Stimulated activated CD4-positive, alpha-beta T cell treated with anti-CD3 and anti-CD28 coated beads, Interleukin-15, amount 100 ng/mL, for 1 hour (primary cell): ENCODE measurements at regions not wholly inside any gene's neighbourhood (a gene's known extent, or its start where the extent isn't known, plus 50 kb on each side); places are given as distances from the start of the nearest gene placed in this dataset.
"Not testable (repeated sequence)": the region's sequence is repeated elsewhere in the genome, so short reads cannot be mapped to it uniquely, and the experiment has no call there.

Experiments used
- DNase-seq, 2 donors: peaks; one replicate each; pipeline ENCODE4 v3.0.0-alpha.2; 2020; ENCODE audit warnings: low read depth in 1 of 2, low spot score in 1 of 2

DNA sequence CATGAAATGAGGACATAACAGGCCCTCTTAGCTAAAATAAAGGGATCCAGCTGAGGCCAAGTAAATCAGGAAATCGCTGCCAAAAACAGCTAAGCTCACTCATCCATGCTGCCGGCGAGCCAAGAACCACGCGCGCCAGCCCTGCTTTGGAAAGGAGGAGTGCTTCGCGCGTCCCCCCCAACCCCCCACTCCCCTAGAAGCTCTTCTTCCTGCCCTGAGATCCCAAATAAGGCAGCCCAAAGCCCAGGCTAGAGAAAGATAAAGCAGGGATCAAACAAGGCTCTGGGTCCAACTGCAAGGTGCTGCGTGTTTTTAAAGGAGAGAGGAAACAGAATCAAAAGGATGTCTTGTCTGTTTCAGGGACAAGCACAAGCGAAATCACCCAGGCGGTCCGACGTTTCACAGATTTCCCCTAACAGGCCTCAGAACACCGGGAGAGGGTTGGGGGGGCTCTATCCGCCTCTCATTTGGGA is 168.3 kb upstream of the AUTS2 start:
- no peak for DNase-seq

DNA sequence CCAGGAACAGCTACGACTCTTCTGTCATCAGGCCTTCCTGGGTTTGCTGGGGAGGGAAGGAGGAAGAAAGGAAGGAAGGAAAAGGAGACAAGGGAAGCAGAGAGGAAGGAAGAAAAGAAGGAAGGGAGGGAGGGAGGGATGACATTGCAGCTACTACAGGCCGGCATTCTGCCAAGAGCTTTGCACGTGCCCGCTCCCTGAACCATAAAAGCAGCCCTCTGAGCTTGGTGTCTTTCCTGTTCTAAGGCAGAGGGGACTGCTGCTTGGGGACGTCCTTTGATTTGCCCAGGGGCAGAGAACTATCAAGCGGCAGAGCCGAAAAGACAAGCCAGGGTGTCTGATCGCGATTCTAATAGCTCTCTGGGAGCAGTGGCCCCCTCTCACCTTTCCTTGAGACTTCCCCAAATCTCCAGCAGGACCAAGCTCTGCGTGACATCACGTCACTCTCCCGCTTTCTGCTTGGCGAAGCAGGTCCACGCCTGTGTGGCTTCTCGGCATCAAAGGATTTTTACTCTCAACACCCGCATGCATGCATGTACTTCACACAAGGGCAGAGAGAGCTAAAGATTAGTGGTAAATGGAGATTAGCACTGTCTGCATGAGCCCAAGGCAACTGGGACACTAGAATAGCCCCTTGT is 167.8 kb upstream of the AUTS2 start:
- DNase-seq = no peak

DNA sequence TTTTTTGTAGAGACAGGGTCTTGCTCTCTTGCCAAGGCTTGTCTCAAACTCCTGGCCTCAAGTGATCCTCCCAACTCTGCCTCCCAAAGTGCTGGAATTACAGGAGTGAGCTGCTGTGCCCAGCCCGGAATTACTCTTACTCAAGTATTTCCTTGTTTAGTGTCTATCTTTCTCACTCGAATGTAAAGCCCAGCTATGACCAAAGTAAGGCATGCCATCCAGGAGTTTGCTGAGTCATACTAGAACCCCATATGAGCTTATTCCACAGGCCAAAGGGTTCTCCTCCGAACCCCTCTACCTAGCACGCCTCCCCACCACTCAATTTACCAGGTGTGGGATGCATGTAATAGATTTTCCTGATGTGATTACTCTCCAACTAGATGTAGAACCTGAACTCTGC is 166.6 kb upstream of the AUTS2 start:
- no peak for DNase-seq

DNA sequence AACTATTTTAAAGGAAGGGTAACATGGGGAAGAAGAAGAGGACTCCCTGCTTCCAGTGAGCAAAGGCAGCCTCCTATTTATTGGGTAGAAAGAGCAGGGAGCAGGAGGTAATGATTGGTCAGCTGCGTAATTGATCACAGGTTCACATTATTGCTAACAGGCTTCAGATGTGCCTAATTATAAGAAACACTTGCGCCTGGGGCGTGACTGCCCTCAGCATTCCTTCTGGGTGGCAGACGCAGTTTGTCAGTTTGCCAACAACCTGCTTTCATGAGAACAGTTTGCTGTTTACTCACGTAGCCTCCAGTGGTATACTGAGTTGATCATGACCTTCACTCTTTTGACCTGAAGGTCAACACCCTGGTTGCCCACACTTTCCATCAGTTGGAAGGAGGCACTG is 166.0 kb upstream of the AUTS2 start:
- not testable (repeated sequence) for DNase-seq

DNA sequence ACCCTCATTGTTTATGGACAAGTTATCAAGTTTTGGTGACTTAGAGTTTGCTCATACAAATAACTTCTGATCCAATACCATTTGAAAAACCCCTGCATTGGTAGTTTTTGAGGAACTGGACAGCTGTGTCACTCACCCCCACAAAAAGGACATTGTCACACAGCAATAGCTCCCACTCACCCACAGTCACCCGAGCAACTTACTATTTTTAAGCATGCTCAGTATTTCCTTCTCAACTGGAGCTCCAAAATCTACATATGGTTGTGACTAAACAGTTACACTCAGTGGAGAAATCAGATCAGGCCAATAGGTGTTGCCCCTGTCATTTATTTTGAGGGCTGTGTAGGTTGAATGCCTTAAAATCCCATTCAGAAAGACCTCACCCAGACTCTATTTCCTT is 165.2 kb upstream of the AUTS2 start:
- no peak for DNase-seq

DNA sequence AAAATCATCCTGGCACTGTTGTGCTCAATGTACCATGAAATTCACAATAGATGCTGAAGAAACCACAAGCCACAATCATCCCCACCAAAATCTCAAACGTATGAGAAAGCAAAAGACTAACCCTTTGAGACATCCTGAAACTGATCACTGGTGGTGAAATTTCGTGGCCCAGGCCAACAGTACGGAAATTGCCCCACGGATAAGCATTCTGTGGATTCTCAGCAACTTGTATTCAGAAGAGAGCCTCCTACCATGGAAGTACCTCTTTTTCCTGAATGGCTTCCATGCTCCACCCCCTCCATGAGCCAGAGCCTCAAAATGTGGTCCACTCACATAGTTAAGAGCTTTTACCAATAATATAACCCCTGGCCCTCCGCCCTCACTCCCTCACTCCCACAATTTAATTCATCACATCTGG is 163.9 kb upstream of the AUTS2 start:
- DNase-seq = no peak

DNA sequence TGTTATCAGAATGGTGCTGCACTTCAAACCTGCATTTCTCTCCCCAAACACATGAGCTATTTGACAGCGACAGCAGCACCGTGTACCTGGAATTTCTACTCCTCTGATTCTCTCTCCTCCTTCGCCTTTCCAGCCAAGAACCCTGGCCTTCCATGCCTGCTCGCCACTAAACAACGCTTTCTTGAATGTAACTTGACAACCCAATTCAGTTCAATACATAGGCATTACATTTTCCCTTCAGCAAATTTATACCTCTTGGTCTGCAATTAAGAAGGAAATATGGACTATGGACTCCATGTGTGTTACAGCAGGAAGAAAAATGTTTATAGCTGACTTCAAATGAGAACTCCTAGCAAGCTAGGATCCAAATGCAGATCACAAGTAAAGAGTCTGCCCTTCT is 162.6 kb upstream of the AUTS2 start:
- DNase-seq = no peak

DNA sequence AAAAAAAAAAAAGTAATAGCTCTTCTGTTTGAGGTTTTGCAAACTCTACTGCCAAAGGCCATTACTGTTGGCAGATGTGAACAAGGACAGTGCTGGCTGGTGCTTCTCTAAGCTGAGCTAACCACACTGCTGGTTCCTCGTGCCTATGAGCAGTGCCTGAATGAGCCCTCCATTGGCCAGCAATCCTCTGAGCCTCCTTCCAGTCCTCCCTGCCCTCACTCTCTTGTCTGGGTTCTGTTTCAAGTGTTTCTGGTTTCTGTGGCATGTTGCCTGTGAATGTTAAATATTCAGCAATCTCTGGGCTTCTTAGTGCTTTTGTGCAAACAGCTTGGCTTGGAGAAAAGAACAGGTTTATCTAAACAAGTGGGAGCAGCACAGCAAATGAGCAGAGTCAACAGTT is 161.3 kb upstream of the AUTS2 start:
- no peak for DNase-seq

DNA sequence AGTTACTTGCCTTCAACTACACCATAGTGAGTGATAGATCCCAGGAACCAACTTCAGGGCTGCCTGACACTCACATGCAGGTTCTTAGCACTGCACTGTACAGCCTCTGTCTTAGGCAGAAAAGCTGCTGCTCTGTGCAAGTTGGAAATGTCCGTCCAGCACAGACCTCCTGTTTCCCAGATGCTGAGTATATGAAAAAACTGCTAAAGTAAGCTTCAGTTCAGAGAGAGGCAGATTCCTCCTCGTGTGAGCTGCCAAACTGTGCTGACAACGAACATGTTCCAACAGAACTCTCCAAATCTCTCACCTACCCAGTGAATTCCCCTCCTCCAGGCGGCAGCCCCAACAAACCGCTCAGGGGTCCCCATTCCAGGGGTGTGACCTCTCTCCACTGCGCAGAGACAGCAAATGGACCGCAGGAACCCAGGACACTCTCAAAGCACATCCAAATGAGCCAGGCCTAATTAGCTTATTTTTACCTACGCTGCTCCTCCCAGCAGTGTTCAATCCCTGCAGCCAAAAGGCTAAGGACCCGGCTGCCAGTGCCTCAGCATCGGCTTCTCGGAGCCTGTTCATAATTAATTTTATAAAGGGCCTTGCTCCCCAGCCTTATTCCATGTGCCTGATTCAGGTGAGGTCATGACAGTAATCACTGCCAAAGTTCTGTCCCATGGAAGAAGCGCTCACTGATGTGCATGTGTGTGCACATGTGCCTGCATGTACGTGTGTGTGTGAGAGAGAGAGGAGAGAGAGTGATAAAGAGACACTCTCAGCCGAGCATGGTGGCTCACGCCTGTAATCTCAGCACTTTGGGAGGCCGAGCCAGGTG is 159.5 kb upstream of the AUTS2 start:
- DNase-seq = no peak

DNA sequence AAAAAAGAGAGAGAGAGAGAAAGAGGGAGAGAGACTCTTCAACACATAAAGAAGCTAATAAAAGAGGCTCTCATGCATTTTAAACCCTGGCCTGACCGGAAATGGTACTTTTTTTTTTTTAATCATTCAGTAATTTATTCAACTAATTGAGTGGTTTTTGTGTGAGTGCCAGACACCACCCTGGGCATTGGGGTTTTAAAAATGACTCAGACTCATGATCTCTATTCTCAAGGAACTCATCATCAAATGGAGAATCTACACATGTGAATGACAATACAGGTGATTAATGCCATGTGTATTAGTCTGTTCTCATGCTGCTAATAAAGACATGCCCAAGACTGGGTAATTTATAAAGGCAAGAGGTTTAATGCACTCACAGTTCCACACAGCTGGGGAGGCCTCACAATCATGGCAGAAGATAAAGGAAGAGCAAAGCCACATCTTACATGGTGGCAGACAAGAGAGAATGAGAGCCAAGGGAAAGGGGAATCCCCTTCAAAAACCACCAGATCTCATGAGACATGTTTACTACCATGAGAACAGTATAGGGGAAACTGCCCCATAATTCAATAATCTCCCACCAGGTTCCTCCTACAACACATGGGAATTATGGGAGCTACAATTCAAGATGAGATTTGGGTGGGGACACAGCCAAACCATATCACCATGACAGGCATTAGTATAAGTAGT is 158.5 kb upstream of the AUTS2 start:
- DNase-seq = no peak

DNA sequence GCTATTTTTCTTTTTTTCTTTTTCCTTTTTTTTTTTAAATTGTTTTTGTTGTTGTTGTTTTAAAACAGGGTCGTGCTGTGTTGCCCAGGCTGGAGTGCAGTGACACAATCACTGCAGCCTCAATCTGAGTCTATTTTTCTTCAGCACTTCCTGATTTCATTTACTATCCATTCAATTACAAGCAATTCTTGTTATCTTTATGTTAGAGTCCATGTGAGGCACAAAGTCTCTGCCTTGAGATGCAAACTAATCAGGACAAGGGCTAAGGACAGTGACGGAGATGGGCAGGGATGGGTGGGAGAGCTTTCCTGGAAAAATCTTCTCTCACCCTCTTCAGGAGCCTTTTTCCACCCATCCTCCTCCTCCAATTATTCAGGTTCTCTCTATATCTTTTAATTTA is 157.3 kb upstream of the AUTS2 start:
- DNase-seq = no peak

DNA sequence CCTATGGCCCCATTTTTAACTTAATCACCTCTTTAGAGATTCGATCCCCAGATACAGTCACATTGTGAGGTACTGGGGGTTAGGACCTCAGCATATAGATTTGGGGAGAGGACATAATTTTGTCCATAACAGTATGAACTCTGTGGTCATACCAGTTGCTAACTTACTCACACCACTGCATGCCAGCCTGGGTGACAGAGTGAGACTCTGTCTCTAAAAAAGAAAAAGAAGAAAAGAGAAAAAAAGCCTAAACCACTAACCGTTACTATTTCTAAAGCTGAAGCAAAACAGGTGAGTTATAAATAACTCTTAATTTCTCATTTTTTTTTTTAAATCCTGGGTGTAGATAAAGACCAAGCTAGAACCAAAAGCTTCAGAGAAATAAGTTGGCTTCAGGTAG is 155.1 kb upstream of the AUTS2 start:
- DNase-seq = no peak

DNA sequence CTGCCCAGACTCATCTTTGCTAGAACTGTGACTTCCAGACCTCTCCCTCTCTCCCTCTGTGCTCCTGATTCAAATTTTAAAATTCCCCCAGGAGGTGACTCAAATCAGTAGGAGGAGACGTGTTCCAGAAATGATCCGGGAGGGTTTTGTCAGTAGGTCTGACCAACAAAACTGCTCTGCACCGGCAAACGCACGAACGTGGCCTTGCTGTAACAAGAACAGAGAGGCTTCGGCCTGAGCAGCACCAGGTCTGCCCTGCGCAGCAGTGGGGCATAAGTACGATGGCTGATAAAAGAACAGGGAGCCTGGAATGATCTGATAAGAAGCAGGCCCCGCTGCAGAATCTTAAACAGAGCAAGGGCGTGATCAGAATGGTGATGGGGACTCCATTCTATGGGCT is 152.7 kb upstream of the AUTS2 start:
- DNase-seq = no peak

DNA sequence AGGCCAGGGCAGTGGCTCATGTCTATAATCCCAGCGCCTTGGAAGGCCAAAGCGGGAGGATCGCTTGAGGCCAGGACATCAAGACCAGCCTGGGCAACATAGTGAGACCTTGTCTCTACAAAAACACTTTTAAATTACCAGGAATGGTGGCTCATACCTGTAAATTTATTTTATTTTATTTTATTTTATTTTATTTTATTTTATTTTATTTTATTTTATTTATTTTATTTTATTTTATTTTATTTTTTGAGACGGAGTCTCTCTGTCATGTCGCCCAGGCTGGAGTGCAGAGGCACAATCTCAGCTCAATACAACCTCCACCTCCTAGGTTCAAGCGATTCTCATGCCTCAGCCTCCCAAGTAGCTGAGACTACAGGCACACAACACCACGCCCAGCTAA is 152.1 kb upstream of the AUTS2 start:
- not testable (repeated sequence) for DNase-seq

DNA sequence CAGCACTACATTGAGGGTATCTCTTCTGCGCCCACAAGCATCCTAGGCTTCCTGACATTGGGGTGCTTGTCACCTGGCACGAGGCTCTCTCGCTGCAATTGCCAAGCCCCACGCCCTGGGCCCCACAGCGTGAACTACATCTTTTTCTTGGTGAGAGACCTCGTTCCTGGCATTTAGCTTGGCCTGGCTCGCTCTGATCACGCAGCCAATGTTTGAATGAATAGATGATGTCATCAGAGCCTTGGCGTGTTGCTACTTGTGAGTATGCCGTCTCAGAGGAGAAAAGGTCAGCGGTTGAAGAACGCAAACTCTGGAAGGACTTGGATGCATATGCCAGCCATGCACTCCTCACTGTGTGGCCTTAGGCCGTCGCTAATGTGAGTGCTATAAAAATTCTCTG is 150.2 kb upstream of the AUTS2 start:
- DNase-seq = no peak

DNA sequence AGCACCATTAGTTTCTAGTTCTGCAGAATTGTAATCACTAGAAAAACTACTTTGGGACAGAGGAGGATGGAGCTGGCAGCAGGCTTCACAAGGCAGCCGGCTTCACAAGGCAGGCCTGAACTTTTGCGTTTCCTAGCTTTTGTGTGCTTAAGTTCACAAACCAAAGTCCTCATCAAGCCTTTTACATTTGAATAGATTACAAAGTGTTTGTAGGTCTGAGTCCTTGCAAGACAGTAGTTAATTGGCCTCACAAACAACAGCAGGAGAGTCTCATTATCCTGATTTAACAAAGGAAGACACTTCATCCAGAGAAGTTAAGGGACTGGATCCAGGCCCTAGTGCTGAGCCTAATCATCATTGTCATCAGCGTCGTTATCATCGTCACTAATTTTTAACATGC is 147.8 kb upstream of the AUTS2 start:
- no peak for DNase-seq

DNA sequence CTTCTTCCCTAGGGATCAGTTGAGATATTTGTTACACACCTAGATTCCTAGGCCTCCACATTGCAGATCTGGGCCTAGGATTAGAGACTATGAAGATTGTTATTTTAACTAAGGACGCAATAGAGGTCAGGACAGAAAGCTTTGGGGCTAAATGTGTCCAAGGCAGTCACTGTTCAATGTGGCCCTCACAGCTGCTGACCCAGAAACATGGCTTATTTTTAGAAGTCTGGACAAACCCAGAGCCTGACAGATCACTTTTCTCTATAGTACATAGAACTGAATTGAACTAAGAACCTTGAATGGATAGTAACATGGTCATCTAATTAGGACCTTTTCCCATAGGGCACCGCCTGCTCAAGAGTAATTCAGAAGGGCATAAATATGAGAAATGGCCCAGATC is 146.6 kb upstream of the AUTS2 start:
- no peak for DNase-seq

DNA sequence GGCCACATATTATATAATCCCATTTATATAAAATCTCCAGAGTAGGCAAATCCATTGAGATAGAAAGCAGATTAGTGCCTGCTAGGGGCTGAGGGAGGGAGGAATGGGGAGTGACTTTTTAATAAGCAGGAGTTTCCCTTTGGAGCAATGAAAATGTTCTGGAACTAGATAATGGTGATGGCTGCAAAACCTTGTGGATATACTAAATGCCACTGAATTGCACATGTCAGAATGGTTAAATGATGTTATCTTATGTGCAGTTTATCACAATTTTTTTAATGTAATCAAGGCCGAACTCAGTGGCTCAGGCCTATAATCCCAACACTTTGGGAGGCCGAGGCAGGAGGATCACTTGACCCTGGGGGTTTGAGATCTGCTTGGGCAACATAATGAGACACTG is 145.5 kb upstream of the AUTS2 start:
- DNase-seq = no peak

DNA sequence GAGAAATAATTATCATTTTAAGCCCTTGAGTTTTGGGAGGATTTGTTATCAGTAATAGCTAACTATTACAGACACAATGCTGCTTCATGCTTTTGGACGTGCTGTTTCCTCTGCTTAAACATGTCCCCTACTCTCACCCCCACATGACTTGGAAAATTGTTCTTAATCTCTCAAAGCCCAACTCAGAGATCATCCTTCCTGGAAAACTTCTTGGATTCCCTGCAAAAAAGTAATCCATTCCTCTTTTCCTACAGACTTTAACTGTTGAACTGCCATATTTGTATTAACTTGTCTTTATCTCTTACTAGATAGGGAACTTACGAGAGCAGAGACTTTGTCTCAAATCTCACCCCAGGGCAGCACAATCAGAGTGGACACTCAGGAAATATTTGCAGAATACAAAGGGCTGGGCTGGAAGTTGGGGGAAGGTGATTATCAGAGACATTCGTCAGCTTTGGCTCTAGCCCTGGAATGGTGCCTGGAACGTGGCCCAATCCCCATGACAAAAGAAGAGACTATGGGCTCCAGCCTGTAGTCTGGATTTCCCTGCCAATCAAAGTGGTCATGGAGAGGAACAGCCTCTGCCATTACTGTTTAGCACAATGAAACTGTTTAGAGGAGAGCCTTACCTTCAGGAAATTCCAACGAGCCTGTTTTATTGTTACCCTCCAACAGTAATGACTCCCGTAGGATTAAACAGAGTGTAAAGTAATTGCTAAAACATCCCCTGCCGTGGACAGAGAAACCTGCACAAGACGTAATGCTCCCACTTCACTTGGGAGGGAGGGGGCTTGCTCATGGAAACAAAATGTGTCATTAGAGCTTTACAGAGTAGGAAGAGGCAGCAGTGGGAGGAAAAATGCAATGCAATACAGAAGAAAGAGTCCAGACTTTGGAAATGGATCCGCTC is 140.4 kb upstream of the AUTS2 start:
- DNase-seq = no peak

DNA sequence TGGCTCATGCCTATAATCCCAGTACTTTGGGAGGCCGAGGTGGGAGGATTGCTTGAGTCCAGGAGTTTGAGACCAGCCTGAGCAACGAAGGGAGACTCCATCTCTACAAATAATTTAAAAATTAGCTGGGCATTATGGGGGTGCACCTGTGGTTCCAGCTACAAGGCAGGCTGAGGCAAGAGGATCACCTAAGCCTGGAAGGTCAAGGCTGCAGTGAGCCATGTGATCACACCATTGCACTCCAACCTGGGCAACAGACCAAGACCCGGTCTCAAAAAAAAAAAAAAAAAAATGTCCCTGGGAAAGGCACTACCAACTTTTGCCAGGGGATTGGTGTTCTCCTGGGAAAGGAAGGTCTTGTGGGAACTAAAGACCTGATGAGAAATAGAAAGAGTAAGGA is 134.2 kb upstream of the AUTS2 start:
- DNase-seq = no peak

DNA sequence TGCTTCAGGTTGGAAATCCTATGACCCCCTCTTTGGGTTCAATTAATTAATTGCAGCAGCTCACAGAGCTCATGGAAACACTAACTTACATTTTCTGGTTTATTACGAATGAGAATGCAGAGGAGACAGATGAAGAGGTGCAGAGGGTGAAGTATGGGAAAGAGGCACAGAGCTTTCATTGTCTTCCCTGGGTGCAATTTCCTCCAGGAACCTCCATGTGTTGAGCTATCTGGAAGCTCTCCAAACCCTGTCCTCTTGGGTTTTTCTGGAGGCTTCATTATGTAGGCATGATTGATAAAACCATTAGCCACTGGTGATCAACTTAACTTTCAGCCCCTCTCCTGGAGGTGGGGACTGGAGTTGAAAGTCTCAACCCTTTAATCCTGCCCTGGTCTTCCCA is 133.0 kb upstream of the AUTS2 start:
- no peak for DNase-seq
